Osteoblast (primary cell): ENCODE measurements at regions not wholly inside any gene's neighbourhood (a gene's known extent, or its start where the extent isn't known, plus 50 kb on each side); places are given as distances from the start of the nearest gene placed in this dataset.

Source experiments
- DNase-seq: peaks from one replicate; pipeline ENCODE4 v3.0.0; 2011; ENCODE audit warnings: low spot score, mixed read lengths; ENCODE audit not compliant: insufficient read length; ENCODE audit errors: missing footprints
- H2AFZ ChIP-seq: 2 replicates; pipeline ENCODE4 v1.6.0; 2011; ENCODE audit warnings: mild to moderate bottlenecking, low read length
- H3K27ac ChIP-seq: 2 replicates; pipeline ENCODE4 v1.5.1; 2011; ENCODE audit warnings: mild to moderate bottlenecking, low read depth, low read length, moderate library complexity
- H3K27me3 ChIP-seq: 2 replicates; pipeline ENCODE4 v1.6.0; 2012; ENCODE audit warnings: mild to moderate bottlenecking, control low read depth, inconsistent platforms, low read length, moderate library complexity; ENCODE audit not compliant: insufficient read depth
- H3K36me3 ChIP-seq: 2 replicates; pipeline ENCODE4 v1.5.1; 2011; ENCODE audit warnings: mild to moderate bottlenecking, low read length, control low read depth, moderate library complexity; ENCODE audit not compliant: insufficient read depth
- H3K4me1 ChIP-seq: 2 replicates; pipeline ENCODE4 v1.5.1; 2011; ENCODE audit warnings: mild to moderate bottlenecking, low read length, control low read depth, moderate library complexity; ENCODE audit not compliant: insufficient read depth
- H3K4me2 ChIP-seq: 2 replicates; pipeline ENCODE4 v1.6.0; 2011; ENCODE audit warnings: mild to moderate bottlenecking, low read length; ENCODE audit not compliant: insufficient read depth
- H3K4me3 ChIP-seq: fragments of 200-600 bp; sonication (generic); 3 replicates; pipeline ENCODE4 v1.5.1; 2012; ENCODE audit warnings: mild to moderate bottlenecking, low read length, inconsistent platforms; ENCODE audit not compliant: insufficient read depth
- H3K79me2 ChIP-seq: 2 replicates; pipeline ENCODE4 v1.6.0; 2012; ENCODE audit warnings: mild to moderate bottlenecking, low read length, control low read depth, inconsistent platforms; ENCODE audit not compliant: insufficient read depth
- H3K9me3 ChIP-seq: 2 replicates; pipeline ENCODE4 v1.5.1; 2011; ENCODE audit warnings: low read depth, low read length, control low read depth
- H4K20me1 ChIP-seq: 2 replicates; pipeline ENCODE4 v1.6.0; 2012; ENCODE audit warnings: mild to moderate bottlenecking, low read length, control low read depth; ENCODE audit not compliant: insufficient read depth
- TF ChIP-seq, protein P1 (sequence below): IDR thresholded peaks from 2 replicates; pipeline ENCODE4 v1.5.1; 2011; ENCODE audit warnings: mild to moderate bottlenecking, low read depth, low read length, moderate library complexity; ENCODE audit errors: extremely low read depth

GRCh38 chr1:47550929-47551328, 113.1 kb downstream of the FOXD2 start:
- Histone ChIP-seq H3K4me3 (no peak overlapping the region), H3K27me3 (peaks cover 3% of the 10 kb centered on the region), H3K27ac (no peak overlapping the region), H3K4me2 (no peak overlapping the region), H2AFZ (no peak overlapping the region), H3K79me2 (no peaks in the 10 kb centered on the region), H3K9me3 (no peaks in the 10 kb centered on the region), H3K36me3 (no peaks in the 10 kb centered on the region), H3K4me1 (no peaks in the 10 kb centered on the region), H4K20me1 (no peaks in the 10 kb centered on the region)
- TF ChIP-seq, protein P1, sequence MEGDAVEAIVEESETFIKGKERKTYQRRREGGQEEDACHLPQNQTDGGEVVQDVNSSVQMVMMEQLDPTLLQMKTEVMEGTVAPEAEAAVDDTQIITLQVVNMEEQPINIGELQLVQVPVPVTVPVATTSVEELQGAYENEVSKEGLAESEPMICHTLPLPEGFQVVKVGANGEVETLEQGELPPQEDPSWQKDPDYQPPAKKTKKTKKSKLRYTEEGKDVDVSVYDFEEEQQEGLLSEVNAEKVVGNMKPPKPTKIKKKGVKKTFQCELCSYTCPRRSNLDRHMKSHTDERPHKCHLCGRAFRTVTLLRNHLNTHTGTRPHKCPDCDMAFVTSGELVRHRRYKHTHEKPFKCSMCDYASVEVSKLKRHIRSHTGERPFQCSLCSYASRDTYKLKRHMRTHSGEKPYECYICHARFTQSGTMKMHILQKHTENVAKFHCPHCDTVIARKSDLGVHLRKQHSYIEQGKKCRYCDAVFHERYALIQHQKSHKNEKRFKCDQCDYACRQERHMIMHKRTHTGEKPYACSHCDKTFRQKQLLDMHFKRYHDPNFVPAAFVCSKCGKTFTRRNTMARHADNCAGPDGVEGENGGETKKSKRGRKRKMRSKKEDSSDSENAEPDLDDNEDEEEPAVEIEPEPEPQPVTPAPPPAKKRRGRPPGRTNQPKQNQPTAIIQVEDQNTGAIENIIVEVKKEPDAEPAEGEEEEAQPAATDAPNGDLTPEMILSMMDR, result no peak
- no peak for DNase-seq

DNA sequence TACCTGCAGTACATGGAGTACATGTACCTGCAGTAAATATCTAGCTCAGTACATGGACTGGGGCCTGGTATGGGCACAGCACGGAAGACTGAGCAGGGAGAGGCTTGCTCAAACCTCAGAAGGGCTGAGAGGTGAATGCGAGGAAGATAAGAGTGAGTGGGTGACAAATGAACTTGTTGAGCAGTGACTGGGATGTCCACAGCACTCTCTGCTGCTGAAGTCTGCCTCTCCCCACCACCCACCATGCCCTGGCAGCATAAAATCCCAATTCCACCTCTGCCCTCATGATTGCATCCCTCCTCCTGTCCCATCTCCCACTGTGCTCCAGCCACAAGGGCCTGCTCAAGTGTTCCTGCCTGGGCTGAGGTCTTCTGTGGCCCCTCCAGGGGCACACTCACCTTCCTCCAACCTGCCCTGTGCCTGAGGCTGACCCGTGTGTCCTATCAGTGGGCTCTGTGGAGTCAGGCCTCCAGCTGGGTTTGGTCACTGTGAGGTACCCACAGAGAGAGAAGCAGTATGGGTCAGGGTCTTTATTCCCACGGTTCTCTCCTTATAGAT, 114.2 kb downstream of the FOXD2 start:
- H2AFZ ChIP-seq, result no peak overlapping the region
- H3K4me1 ChIP-seq, result no peaks in the 10 kb centered on the region
- H3K4me3 ChIP-seq, result no peak overlapping the region
- no peak overlapping the region for H3K27ac ChIP-seq
- no peaks in the 10 kb centered on the region for H3K36me3 ChIP-seq
- TF ChIP-seq, protein P1, result no peak
- no peaks in the 10 kb centered on the region for H4K20me1 ChIP-seq
- no peaks in the 10 kb centered on the region for H3K9me3 ChIP-seq
- no peak for DNase-seq
- no peaks in the 10 kb centered on the region for H3K79me2 ChIP-seq
- peaks cover 9% of the 10 kb centered on the region for H3K27me3 ChIP-seq
- no peak overlapping the region for H3K4me2 ChIP-seq

GRCh38 chr1:47554082-47554481, 116.2 kb downstream of the FOXD2 start:
- no peak overlapping the region for H3K4me2 ChIP-seq
- TF ChIP-seq, protein P1, result no peak
- no peaks in the 10 kb centered on the region for H4K20me1 ChIP-seq
- H3K79me2 ChIP-seq, result no peaks in the 10 kb centered on the region
- H3K27me3 ChIP-seq, result peaks cover 11% of the 10 kb centered on the region
- no peaks in the 10 kb centered on the region for H3K4me1 ChIP-seq
- H3K9me3 ChIP-seq, result no peaks in the 10 kb centered on the region
- H2AFZ ChIP-seq, result no peak overlapping the region
- no peak overlapping the region for H3K4me3 ChIP-seq
- no peaks in the 10 kb centered on the region for H3K36me3 ChIP-seq
- no peak overlapping the region for H3K27ac ChIP-seq
- no peak for DNase-seq

DNA sequence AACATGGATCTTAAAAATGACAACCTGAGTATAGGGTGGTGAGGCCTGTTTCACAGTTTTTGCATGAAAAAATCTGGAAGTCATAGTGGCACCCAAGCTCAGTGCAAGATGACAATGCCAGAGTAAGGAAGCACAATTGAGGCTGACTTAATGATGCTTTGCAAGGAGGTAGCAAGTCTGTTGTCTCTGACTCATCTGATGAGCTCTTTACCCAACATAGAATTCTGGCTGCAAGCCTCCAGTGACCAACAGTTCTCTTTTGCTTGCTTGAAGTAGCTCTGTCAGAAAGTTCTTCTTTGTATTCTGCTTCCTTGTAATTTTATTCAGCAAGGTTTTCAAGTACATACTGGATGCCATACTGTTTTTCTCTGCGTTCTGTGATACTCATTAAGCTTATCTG, 117.1 kb downstream of the FOXD2 start:
- Histone ChIP-seq H3K36me3 (no peaks in the 10 kb centered on the region), H3K27ac (no peak overlapping the region), H3K4me1 (no peaks in the 10 kb centered on the region), H3K4me3 (no peak overlapping the region), H2AFZ (no peak overlapping the region), H3K4me2 (no peak overlapping the region), H3K27me3 (peaks cover 14% of the 10 kb centered on the region), H4K20me1 (no peaks in the 10 kb centered on the region), H3K9me3 (no peaks in the 10 kb centered on the region), H3K79me2 (no peaks in the 10 kb centered on the region)
- peak; percentile 73 for DNase-seq
- TF ChIP-seq, protein P1, result no peak
